WTC11 (cell line): ENCODE measurements at regions not wholly inside any gene's neighbourhood (a gene's known extent, or its start where the extent isn't known, plus 50 kb on each side); places are given as distances from the start of the nearest gene placed in this dataset.

Experiments used
- ARID4B ChIP-seq: sonication (generic); formaldehyde crosslinking; IDR thresholded peaks from 2 replicates; pipeline ENCODE4 v1.8.0; 2023; ENCODE audit warnings: missing genetic modification reagents, mild to moderate bottlenecking, borderline replicate concordance
- ATF6 ChIP-seq: sonication (generic); formaldehyde crosslinking; IDR thresholded peaks from 2 replicates; pipeline ENCODE4 v1.8.1; 2023; ENCODE audit warnings: mild to moderate bottlenecking, missing genetic modification reagents
- ELF4 ChIP-seq: sonication (generic); formaldehyde crosslinking; IDR thresholded peaks from 2 replicates; pipeline ENCODE4 v1.8.1; 2022; ENCODE audit warnings: low read depth, mild to moderate bottlenecking, moderate library complexity, missing genetic modification reagents
- GTF2I ChIP-seq: fragments of 250-450 bp; sonication (Bioruptor Pico); conservative IDR thresholded peaks from 2 replicates; pipeline ENCODE4 v1.4.0; 2021; ENCODE audit warnings: mild to moderate bottlenecking
- JUN ChIP-seq: sonication (generic); formaldehyde crosslinking; IDR thresholded peaks from 2 replicates; pipeline ENCODE4 v1.8.0; 2023; ENCODE audit warnings: mild to moderate bottlenecking, missing genetic modification reagents
- MAX ChIP-seq: sonication (generic); formaldehyde crosslinking; IDR thresholded peaks from 2 replicates; pipeline ENCODE4 v1.8.0; 2022; ENCODE audit warnings: mild to moderate bottlenecking, missing genetic modification reagents
- TCF7 ChIP-seq: sonication (generic); formaldehyde crosslinking; IDR thresholded peaks from 2 replicates; pipeline ENCODE4 v1.8.0; 2022; ENCODE audit warnings: mild to moderate bottlenecking, low read depth, missing genetic modification reagents, moderate library complexity
- USF2 ChIP-seq: sonication (generic); formaldehyde crosslinking; IDR thresholded peaks from 2 replicates; pipeline ENCODE4 v1.8.1; 2023; ENCODE audit warnings: mild to moderate bottlenecking, missing genetic modification reagents, moderate library complexity
- ZNF232 ChIP-seq: sonication (generic); formaldehyde crosslinking; IDR thresholded peaks from 2 replicates; pipeline ENCODE4 v1.8.0; 2022; ENCODE audit warnings: mild to moderate bottlenecking, missing genetic modification reagents
- ZNF425 ChIP-seq: fragments of 250-450 bp; sonication (Bioruptor Pico); conservative IDR thresholded peaks from 2 replicates; pipeline ENCODE4 v1.9.0; 2021; ENCODE audit warnings: mild to moderate bottlenecking
- TF ChIP-seq, protein P1 (sequence below): fragments of 200-600 bp; IDR thresholded peaks from 2 replicates; pipeline ENCODE4 v1.8.0; 2022; ENCODE audit warnings: antibody characterized with exemption
- TF ChIP-seq, protein P2 (sequence below): fragments of 250-450 bp; sonication (Bioruptor Pico); IDR thresholded peaks from 2 replicates; pipeline ENCODE4 v2.1.2; 2022; ENCODE audit warnings: mild to moderate bottlenecking, moderate library complexity
- TF ChIP-seq, protein P3 (sequence below): sonication (generic); formaldehyde crosslinking; IDR thresholded peaks from 2 replicates; pipeline ENCODE4 v1.8.1; 2023; ENCODE audit warnings: mild to moderate bottlenecking, missing genetic modification reagents, moderate library complexity

GRCh38 chr16:13377143-13377542 lies 475.7 kb downstream of the SHISA9 start:
- TF ChIP-seq, protein P1, sequence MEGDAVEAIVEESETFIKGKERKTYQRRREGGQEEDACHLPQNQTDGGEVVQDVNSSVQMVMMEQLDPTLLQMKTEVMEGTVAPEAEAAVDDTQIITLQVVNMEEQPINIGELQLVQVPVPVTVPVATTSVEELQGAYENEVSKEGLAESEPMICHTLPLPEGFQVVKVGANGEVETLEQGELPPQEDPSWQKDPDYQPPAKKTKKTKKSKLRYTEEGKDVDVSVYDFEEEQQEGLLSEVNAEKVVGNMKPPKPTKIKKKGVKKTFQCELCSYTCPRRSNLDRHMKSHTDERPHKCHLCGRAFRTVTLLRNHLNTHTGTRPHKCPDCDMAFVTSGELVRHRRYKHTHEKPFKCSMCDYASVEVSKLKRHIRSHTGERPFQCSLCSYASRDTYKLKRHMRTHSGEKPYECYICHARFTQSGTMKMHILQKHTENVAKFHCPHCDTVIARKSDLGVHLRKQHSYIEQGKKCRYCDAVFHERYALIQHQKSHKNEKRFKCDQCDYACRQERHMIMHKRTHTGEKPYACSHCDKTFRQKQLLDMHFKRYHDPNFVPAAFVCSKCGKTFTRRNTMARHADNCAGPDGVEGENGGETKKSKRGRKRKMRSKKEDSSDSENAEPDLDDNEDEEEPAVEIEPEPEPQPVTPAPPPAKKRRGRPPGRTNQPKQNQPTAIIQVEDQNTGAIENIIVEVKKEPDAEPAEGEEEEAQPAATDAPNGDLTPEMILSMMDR: no peak
- TF ChIP-seq ELF4 (CRISPR knock-in tag): no peak
- no peak for TF ChIP-seq ZNF232 (CRISPR knock-in tag)
- no peak for TF ChIP-seq TCF7 (CRISPR knock-in tag)
- TF ChIP-seq ZNF425 (CRISPR knock-in tag): no peak
- TF ChIP-seq MAX: no peak
- no peak for TF ChIP-seq ATF6
- no peak for TF ChIP-seq ARID4B (CRISPR knock-in tag)
- TF ChIP-seq, protein P2, sequence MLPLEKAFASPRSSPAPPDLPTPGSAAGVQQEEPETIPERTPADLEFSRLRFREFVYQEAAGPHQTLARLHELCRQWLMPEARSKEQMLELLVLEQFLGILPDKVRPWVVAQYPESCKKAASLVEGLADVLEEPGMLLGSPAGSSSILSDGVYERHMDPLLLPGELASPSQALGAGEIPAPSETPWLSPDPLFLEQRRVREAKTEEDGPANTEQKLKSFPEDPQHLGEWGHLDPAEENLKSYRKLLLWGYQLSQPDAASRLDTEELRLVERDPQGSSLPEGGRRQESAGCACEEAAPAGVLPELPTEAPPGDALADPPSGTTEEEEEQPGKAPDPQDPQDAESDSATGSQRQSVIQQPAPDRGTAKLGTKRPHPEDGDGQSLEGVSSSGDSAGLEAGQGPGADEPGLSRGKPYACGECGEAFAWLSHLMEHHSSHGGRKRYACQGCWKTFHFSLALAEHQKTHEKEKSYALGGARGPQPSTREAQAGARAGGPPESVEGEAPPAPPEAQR (CRISPR knock-in tag): no peak
- TF ChIP-seq GTF2I: no peak
- TF ChIP-seq USF2 (CRISPR knock-in tag): no peak
- TF ChIP-seq, protein P3, sequence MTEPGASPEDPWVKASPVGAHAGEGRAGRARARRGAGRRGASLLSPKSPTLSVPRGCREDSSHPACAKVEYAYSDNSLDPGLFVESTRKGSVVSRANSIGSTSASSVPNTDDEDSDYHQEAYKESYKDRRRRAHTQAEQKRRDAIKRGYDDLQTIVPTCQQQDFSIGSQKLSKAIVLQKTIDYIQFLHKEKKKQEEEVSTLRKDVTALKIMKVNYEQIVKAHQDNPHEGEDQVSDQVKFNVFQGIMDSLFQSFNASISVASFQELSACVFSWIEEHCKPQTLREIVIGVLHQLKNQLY (CRISPR knock-in tag): no peak
- no peak for TF ChIP-seq JUN (CRISPR knock-in tag)
